Amniotic stem cell (primary cell): ENCODE measurements at regions not wholly inside any gene's neighbourhood (a gene's known extent, or its start where the extent isn't known, plus 50 kb on each side); places are given as distances from the start of the nearest gene placed in this dataset.

Experiments
- DNase-seq: peaks from one replicate; lab custom pipeline; 2025; lab: John Stamatoyannopoulos, UW

- DNase-seq: no peak
These were observed 149.5 kb downstream of the PCSK1 start for GRCh38 chr5:96283589-96283988.

- no peak for DNase-seq
These were observed 151.0 kb downstream of the PCSK1 start for GRCh38 chr5:96282020-96282419.

GRCh38 chr5:96280946-96281393 lies 152.1 kb downstream of the PCSK1 start:
- no peak for DNase-seq

GRCh38 chr5:96279801-96280542 lies 153.1 kb downstream of the PCSK1 start:
- no peak for DNase-seq

- no peak for DNase-seq
These were observed 154.1 kb downstream of the PCSK1 start for GRCh38 chr5:96278981-96279380.

GRCh38 chr5:96275051-96275450 lies 158.0 kb downstream of the PCSK1 start:
- DNase-seq: no peak

GRCh38 chr5:96265487-96265886 lies 167.6 kb downstream of the PCSK1 start:
- DNase-seq: no peak

- DNase-seq: no peak
These were observed 169.0 kb downstream of the PCSK1 start for GRCh38 chr5:96264047-96264446.

- DNase-seq: no peak
These were observed 170.9 kb downstream of the PCSK1 start for GRCh38 chr5:96262105-96262504.

- DNase-seq: no peak
These were observed 173.0 kb downstream of the PCSK1 start for GRCh38 chr5:96260009-96260408.

GRCh38 chr5:96259151-96259772 lies 173.8 kb downstream of the PCSK1 start:
- no peak for DNase-seq

- no peak for DNase-seq
These were observed 174.4 kb downstream of the PCSK1 start for GRCh38 chr5:96258692-96259091.

GRCh38 chr5:96257904-96258303 lies 175.1 kb downstream of the PCSK1 start:
- no peak for DNase-seq

- no peak for DNase-seq
These were observed 176.1 kb downstream of the PCSK1 start for GRCh38 chr5:96256795-96257470.

GRCh38 chr5:96254980-96255691 lies 177.9 kb downstream of the PCSK1 start:
- DNase-seq: peak; percentile 81

GRCh38 chr5:96253140-96253539 lies 179.9 kb downstream of the PCSK1 start:
- DNase-seq: no peak

GRCh38 chr5:96252596-96252995 lies 180.5 kb downstream of the PCSK1 start:
- DNase-seq: no peak

GRCh38 chr5:96250782-96251181 lies 182.3 kb downstream of the PCSK1 start:
- no peak for DNase-seq

GRCh38 chr5:96248131-96248530 lies 184.9 kb downstream of the PCSK1 start:
- no peak for DNase-seq

- DNase-seq: no peak
These were observed 185.3 kb downstream of the PCSK1 start for GRCh38 chr5:96247708-96248107.

GRCh38 chr5:96247097-96247701 lies 185.8 kb downstream of the PCSK1 start:
- DNase-seq: no peak
